SW480 (cell line): ENCODE measurements at regions not wholly inside any gene's neighbourhood (a gene's known extent, or its start where the extent isn't known, plus 50 kb on each side); places are given as distances from the start of the nearest gene placed in this dataset.

Source experiments
- DNase-seq: peaks from one replicate; pipeline ENCODE4 v3.0.0-alpha.2; 2016; ENCODE audit warnings: low spot score

DNA sequence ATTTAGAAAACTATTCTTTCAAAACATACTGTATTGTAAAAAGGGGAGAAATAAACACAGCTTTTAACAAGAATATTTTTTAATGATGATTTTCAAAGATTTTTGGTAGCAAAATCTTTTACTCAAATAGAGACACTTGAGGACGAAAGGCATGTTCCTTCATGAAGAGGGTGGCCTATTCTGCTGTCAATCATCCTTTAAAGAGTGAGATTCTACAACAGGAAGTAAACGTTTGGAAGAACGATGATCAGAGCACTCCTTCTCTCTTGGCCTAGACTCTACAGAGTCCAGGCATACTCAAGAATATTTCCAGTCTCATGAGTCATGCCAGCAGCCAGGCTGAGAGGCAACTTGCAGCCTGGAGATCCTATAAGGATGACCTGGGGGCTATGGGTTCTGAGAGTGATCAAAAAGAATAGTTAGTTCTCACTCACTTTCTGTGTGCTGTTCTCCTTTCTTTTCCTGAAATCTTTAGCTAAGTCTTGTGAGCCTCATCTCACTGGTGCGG is 62.4 kb upstream of the TCF4 start:
- no peak for DNase-seq

DNA sequence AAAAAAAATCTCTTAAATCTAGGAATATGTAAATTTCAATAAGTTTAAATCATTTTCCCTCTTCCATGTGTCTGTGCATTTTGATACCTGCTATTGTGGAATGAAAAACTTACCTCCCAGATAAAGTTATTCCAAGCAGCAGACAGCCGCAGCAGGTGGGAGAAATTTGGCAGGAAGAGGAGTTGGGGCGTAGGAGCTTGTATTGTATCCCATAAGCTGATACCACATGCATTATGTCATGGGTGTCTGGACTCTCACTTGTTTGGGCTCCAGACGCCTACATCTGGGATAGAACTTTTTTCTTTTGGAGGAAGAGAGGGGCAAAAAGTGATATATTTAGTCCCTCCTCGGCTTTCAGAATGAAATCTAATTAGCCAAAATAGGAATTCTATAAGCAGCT is 59.3 kb upstream of the TCF4 start:
- no peak for DNase-seq

DNA sequence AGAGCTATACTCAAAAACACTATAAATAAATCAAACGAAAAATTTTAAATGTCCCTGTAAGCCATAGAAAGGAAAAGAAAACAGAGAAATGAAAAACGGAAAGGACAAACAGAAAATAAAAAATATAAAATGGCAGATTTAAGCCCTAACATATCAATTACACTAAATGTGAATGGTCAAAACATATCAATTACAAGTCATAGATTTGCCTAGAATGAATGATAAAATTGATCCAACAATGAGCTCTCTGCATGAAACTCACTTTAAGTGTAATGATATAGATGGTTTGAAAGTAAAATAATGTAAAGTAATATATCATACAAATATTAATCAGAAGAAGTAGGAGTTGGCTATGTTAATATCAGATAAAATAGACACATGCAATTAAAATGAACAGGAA is 54.2 kb upstream of the TCF4 start:
- DNase-seq = no peak

DNA sequence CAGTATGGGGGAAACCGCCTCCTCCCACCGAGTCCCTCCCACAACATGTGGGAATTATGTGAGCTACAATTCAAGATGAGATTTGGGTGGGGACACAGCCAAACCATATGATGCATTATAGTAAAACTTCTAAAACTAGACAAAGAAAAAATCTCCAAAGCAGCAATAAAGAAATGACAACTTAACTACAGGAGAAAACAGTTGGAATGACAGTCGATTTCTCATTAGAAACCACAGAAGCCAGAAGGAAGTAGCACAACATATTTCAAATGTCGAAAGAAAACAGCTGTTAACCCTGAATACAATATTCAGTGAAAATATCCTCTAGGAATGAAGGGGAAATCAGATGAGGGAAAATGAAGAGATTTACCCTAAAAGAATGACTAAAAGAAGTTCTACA is 53.5 kb upstream of the TCF4 start:
- DNase-seq = no peak
